Type B pancreatic cell (in vitro differentiated cells): ENCODE measurements at regions not wholly inside any gene's neighbourhood (a gene's known extent, or its start where the extent isn't known, plus 50 kb on each side); places are given as distances from the start of the nearest gene placed in this dataset.

Experiments
- DNase-seq: peaks from one replicate; pipeline ENCODE4 v3.0.0; 2021; ENCODE audit warnings: mixed read lengths; ENCODE audit not compliant: unreplicated experiment; ENCODE audit errors: extremely low spot score
- H3K27ac Mint-ChIP-seq: 2 replicates; pipeline ENCODE4 v1.8.0; 2021; ENCODE audit warnings: mild to moderate bottlenecking, mixed read lengths
- H3K27me3 Mint-ChIP-seq: 2 replicates; pipeline ENCODE4 v1.8.0; 2021; ENCODE audit warnings: mixed read lengths
- H3K36me3 Mint-ChIP-seq: 2 replicates; pipeline ENCODE4 v1.8.0; 2021; ENCODE audit warnings: mixed read lengths
- H3K4me1 Mint-ChIP-seq: one replicate; pipeline ENCODE4 v1.8.0; 2021; ENCODE audit warnings: mixed read lengths; ENCODE audit not compliant: unreplicated experiment
- H3K4me3 Mint-ChIP-seq: 2 replicates; pipeline ENCODE4 v1.8.0; 2021; ENCODE audit warnings: mild to moderate bottlenecking, mixed read lengths
- H3K9me3 Mint-ChIP-seq: 2 replicates; pipeline ENCODE4 v1.8.0; 2021; ENCODE audit warnings: mixed read lengths
- CTCF ChIP-seq: fragments of 200-600 bp; sonication (generic); conservative IDR thresholded peaks from 2 replicates; pipeline ENCODE4 v1.5.0; 2021; ENCODE audit warnings: antibody characterized with exemption, mild to moderate bottlenecking

- TF ChIP-seq CTCF: no peak
- no peaks in the 10 kb centered on the region for H3K27me3 Mint-ChIP-seq
- no peak for DNase-seq
- H3K4me3 Mint-ChIP-seq: no peak overlapping the region
- H3K4me1 Mint-ChIP-seq: no peaks in the 10 kb centered on the region
- H3K36me3 Mint-ChIP-seq: no peaks in the 10 kb centered on the region
- H3K9me3 Mint-ChIP-seq: no peaks in the 10 kb centered on the region
- no peak overlapping the region for H3K27ac Mint-ChIP-seq
Observed at GRCh38 chr21:24714646-24715200, 892.6 kb downstream of the MRPL39 start.

DNA sequence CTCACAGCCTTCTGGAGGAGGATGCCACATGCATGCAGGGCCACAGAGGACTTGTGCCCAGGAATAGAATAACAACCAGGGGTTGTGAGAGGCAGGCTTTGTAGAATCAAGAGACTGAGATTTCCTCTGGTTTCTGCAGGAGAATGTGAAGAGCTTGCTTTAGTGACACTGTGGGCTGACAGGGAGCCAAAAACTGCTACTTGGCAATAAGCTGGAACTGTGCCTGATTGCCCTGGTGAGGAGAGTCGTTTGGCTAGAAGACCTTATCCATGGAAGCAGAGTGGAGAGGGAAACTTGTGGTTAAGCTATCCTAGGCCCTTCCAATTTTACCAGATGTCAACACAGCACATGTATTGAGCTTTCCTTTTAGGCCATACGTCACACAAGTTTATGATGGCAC, 902.1 kb downstream of the MRPL39 start:
- Mint-ChIP-seq H3K4me3 (no peak overlapping the region), H3K27me3 (no peaks in the 10 kb centered on the region), H3K9me3 (no peaks in the 10 kb centered on the region), H3K4me1 (no peaks in the 10 kb centered on the region), H3K36me3 (no peaks in the 10 kb centered on the region), H3K27ac (no peak overlapping the region)
- no peak for TF ChIP-seq CTCF
- DNase-seq: no peak

- Mint-ChIP-seq H3K4me1 (no peaks in the 10 kb centered on the region), H3K27ac (no peak overlapping the region), H3K4me3 (no peak overlapping the region), H3K36me3 (no peaks in the 10 kb centered on the region), H3K9me3 (no peaks in the 10 kb centered on the region), H3K27me3 (no peaks in the 10 kb centered on the region)
- DNase-seq: no peak
- no peak for TF ChIP-seq CTCF
Observed at GRCh38 chr21:24693779-24694178, 913.5 kb downstream of the MRPL39 start.

DNA sequence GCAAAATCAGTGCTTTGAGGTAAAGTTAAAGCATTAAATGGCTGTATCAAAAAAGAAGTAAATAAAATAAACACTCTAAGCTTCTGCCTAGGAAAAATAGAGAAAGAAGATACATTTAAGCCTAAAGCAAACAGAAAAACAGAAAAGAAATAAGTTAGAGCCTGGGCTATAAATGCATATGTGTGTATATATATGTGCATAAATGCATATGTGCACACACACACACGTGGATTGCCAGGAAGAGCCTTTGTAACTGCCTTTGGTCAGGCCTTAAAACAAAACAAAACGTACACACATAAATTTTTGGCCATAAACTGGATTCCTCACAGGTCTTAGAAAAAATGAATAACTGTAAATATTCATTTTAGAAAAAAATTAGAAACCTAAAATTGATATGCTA, 925.8 kb downstream of the MRPL39 start:
- no peak for TF ChIP-seq CTCF
- Mint-ChIP-seq H3K27ac (no peak overlapping the region), H3K27me3 (no peaks in the 10 kb centered on the region), H3K36me3 (no peaks in the 10 kb centered on the region), H3K9me3 (peaks cover 4% of the 10 kb centered on the region), H3K4me3 (no peak overlapping the region), H3K4me1 (no peaks in the 10 kb centered on the region)
- no peak for DNase-seq

DNA sequence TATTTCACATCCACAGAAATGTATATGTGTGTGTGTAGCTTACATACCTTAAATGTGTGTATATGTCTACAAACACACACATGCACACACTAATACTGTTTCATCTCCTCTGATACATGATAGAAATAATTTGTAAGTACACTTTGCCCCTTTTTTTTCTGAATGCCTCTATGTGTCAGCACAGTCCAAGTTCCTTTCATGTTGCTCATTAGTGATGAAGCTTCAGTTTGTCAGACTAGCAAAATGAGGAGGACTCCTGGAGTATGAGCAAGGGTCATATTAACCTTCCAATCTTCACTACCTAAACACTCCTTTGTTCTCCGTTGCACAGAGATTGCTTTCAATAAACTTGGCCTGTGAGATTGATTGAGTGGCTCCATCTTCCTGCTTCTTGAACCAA, 935.4 kb downstream of the MRPL39 start:
- Mint-ChIP-seq H3K27me3 (peaks cover 3% of the 10 kb centered on the region), H3K4me3 (no peak overlapping the region), H3K4me1 (no peaks in the 10 kb centered on the region), H3K36me3 (no peaks in the 10 kb centered on the region), H3K9me3 (no peaks in the 10 kb centered on the region), H3K27ac (no peak overlapping the region)
- DNase-seq: no peak
- TF ChIP-seq CTCF: no peak

GRCh38 chr21:24658926-24659325, 948.4 kb downstream of the MRPL39 start:
- no peaks in the 10 kb centered on the region for H3K4me1 Mint-ChIP-seq
- H3K9me3 Mint-ChIP-seq: peaks cover 5% of the 10 kb centered on the region
- no peak for DNase-seq
- H3K4me3 Mint-ChIP-seq: no peak overlapping the region
- TF ChIP-seq CTCF: no peak
- no peak overlapping the region for H3K27ac Mint-ChIP-seq
- H3K36me3 Mint-ChIP-seq: no peaks in the 10 kb centered on the region
- H3K27me3 Mint-ChIP-seq: no peaks in the 10 kb centered on the region
